GM12874 (cell line): ENCODE measurements at regions not wholly inside any gene's neighbourhood (a gene's known extent, or its start where the extent isn't known, plus 50 kb on each side); places are given as distances from the start of the nearest gene placed in this dataset.

ENCODE experiments used
- CTCF ChIP-seq: IDR thresholded peaks from 2 replicates; pipeline ENCODE4 v1.5.1; 2011; ENCODE audit warnings: low read depth, mild to moderate bottlenecking, control low read depth, low read length, moderate library complexity; ENCODE audit not compliant: insufficient read depth

GRCh38 chr1:113252166-113252565 lies 138.1 kb upstream of the MAGI3 start:
- no peak for TF ChIP-seq CTCF

GRCh38 chr1:113253187-113253586 lies 137.1 kb upstream of the MAGI3 start:
- TF ChIP-seq CTCF: no peak

GRCh38 chr1:113253590-113253989 lies 136.7 kb upstream of the MAGI3 start:
- no peak for TF ChIP-seq CTCF

GRCh38 chr1:113255038-113255719 lies 135.1 kb upstream of the MAGI3 start:
- no peak for TF ChIP-seq CTCF

GRCh38 chr1:113255720-113256347 lies 134.5 kb upstream of the MAGI3 start:
- no peak for TF ChIP-seq CTCF

- TF ChIP-seq CTCF: no peak
Measured at GRCh38 chr1:113256348-113256729, 134.0 kb upstream of the MAGI3 start.

- TF ChIP-seq CTCF: no peak
Measured at GRCh38 chr1:113259988-113260387, 130.3 kb upstream of the MAGI3 start.

- TF ChIP-seq CTCF: no peak
Measured at GRCh38 chr1:113265196-113265595, 125.1 kb upstream of the MAGI3 start.
